ENCODE measurements at regions not wholly inside any gene's neighbourhood (a gene's known extent, or its start where the extent isn't known, plus 50 kb on each side); places are given as distances from the start of the nearest gene placed in this dataset.

- H3K14ac ChIP-seq (replicated peaks; ENCODE audit: low read depth, low read length) = no peak overlapping the region
- no peak overlapping the region for H3K18ac ChIP-seq (ENCODE audit: low read depth, low read length)
- no TSS peak for BruUV-seq (replicated peaks)
- no peaks in the 10 kb centered on the region for H3K9me1 ChIP-seq (ENCODE audit: insufficient read depth, low read length)
- no peak overlapping the region for H3K9ac ChIP-seq (ENCODE audit: low read depth, low read length)
- H3K4me1 ChIP-seq (ENCODE audit: control insufficient read depth, insufficient read depth, low read length) = peaks cover 4% of the 10 kb centered on the region; the same call in 1 of the 2 replicates
- no peak for DNase-seq
- H4K91ac ChIP-seq (ENCODE audit: insufficient read depth, low read depth, low read length) = no peak overlapping the region
- H3K79me1 ChIP-seq (ENCODE audit: low read depth in 1 of 2, low read length in 2 of 2) = no peaks in the 10 kb centered on the region
- TF ChIP-seq USF2 (IDR thresholded peaks at IDR 0.05; ENCODE audit: low read depth, low read length) (no peak), MXI1 (IDR thresholded peaks at IDR 0.05; ENCODE audit: borderline replicate concordance, low read depth, low read length) (no peak), FOS (IDR thresholded peaks at IDR 0.05; ENCODE audit: low read depth, low read length) (no peak), CEBPB (IDR thresholded peaks at IDR 0.05; ENCODE audit: low read depth, low read length) (no peak), NFE2L2 (IDR thresholded peaks at IDR 0.05; ENCODE audit: low read depth, low read length) (no peak), MAZ (IDR thresholded peaks at IDR 0.05; ENCODE audit: borderline replicate concordance, low read depth, low read length) (no peak)
- H3K27me3 ChIP-seq (ENCODE audit: control insufficient read depth, insufficient read depth, low read length) = no peaks in the 10 kb centered on the region
- no peak overlapping the region for H2BK15ac ChIP-seq (ENCODE audit: low read depth, low read length)
- CTCF ChIA-PET = no interaction called here
- no peak overlapping the region for H2BK5ac ChIP-seq (ENCODE audit: low read depth, low read length, poor library complexity, severe bottlenecking)
- dilution Hi-C loops (cut with HindIII; ENCODE audit: low sequenced_read_pairs, unreplicated experiment) = no loop called here
- H2AK9ac ChIP-seq (replicated peaks; ENCODE audit: low read depth, low read length, poor library complexity) = no peak overlapping the region
- no peak overlapping the region for H4K5ac ChIP-seq (ENCODE audit: low read depth, low read length)
- H3K9me3 ChIP-seq (ENCODE audit: control insufficient read depth, insufficient read depth, low read length) = no peaks in the 10 kb centered on the region
- POLR2A ChIA-PET (ENCODE audit: unreplicated experiment) = no interaction called here
- H2AFZ ChIP-seq (replicated peaks; ENCODE audit: low read length, poor library complexity) = no peak overlapping the region
- no CpG with 5 or more reads among the region's 4 CpGs for WGBS, 2 experiments (ENCODE audit: extremely low coverage in 2 of 2, insufficient read length in 1 of 2)
- H2BK120ac ChIP-seq (ENCODE audit: low read depth, low read length) = no peak overlapping the region
- H2BK20ac ChIP-seq (ENCODE audit: low read depth, low read length) = no peak overlapping the region
- no peak overlapping the region for H3K27ac ChIP-seq (ENCODE audit: insufficient read depth, low read length)
- ATAC-seq (ENCODE audit: low read depth) = no peak
- H3K4me2 ChIP-seq (ENCODE audit: low read depth, low read length) = no peak overlapping the region
- intact Hi-C loops (cut with micrococcal nuclease) = no loop called here
- no peaks in the 10 kb centered on the region for H3K36me3 ChIP-seq (ENCODE audit: control insufficient read depth, insufficient read depth, low read length)
- no peak overlapping the region for H2AK5ac ChIP-seq (ENCODE audit: low read depth, low read length)
- H4K8ac ChIP-seq (ENCODE audit: low read depth in 2 of 2, low read length in 2 of 2) = no peak overlapping the region
- no peak overlapping the region for H3K56ac ChIP-seq (ENCODE audit: extremely low read depth, insufficient read depth, low read length)
- H3K4me3 ChIP-seq (ENCODE audit: insufficient read depth, low read depth, low read length) = no peak overlapping the region
- no peaks in the 10 kb centered on the region for H4K20me1 ChIP-seq (ENCODE audit: insufficient read depth, low read length)
- H3K4ac ChIP-seq (ENCODE audit: low read depth, low read length) = no peak overlapping the region
- in situ Hi-C loops (cut with MboI; ENCODE audit: low sequenced_read_pairs) = no loop called here
- H3K23ac ChIP-seq (ENCODE audit: low read depth, low read length) = no peak overlapping the region
Measured at GRCh38 chr7:16348251-16348650, 73.1 kb downstream of the CRPPA start.
